ENCODE measurements at regions not wholly inside any gene's neighbourhood (a gene's known extent, or its start where the extent isn't known, plus 50 kb on each side); places are given as distances from the start of the nearest gene placed in this dataset.
"Not testable (repeated sequence)": the region's sequence is repeated elsewhere in the genome, so short reads cannot be mapped to it uniquely, and the experiment has no call there.

GRCh38 chr15:23913635-23914034 is 226.5 kb upstream of the NDN start:
- intact Hi-C loops (cut with micrococcal nuclease), result no loop called here

- intact Hi-C loops (cut with micrococcal nuclease), result no loop called here
Observed at GRCh38 chr15:23924686-23925085, 237.6 kb upstream of the NDN start.

GRCh38 chr15:23954931-23955330 is 267.8 kb upstream of the NDN start:
- intact Hi-C loops (cut with micrococcal nuclease), result no loop called here

GRCh38 chr15:23983500-23984259 is 296.6 kb upstream of the NDN start:
- intact Hi-C loops (cut with micrococcal nuclease), result no loop called here

GRCh38 chr15:23994273-23994672 is 307.2 kb upstream of the NDN start:
- intact Hi-C loops (cut with micrococcal nuclease), result no loop called here

GRCh38 chr15:23998056-23998455 is 311.0 kb upstream of the NDN start:
- intact Hi-C loops (cut with micrococcal nuclease), result no loop called here

- intact Hi-C loops (cut with micrococcal nuclease), result no loop called here
Observed at GRCh38 chr15:24008476-24008875, 321.4 kb upstream of the NDN start.

GRCh38 chr15:24017470-24017869 is 330.4 kb upstream of the NDN start:
- intact Hi-C loops (cut with micrococcal nuclease), result no loop called here

GRCh38 chr15:24039683-24040082 is 352.6 kb upstream of the NDN start:
- intact Hi-C loops (cut with micrococcal nuclease), result no loop called here

- intact Hi-C loops (cut with micrococcal nuclease), result no loop called here
Observed at GRCh38 chr15:24054547-24055245, 367.6 kb upstream of the NDN start.

GRCh38 chr15:24067733-24068501 is 380.8 kb upstream of the NDN start:
- intact Hi-C loops (cut with micrococcal nuclease), result no loop called here

- intact Hi-C loops (cut with micrococcal nuclease), result no loop called here
Observed at GRCh38 chr15:24075420-24076089, 388.4 kb upstream of the NDN start.

- intact Hi-C loops (cut with micrococcal nuclease), result no loop called here
Observed at GRCh38 chr15:24076090-24076784, 389.1 kb upstream of the NDN start.

GRCh38 chr15:24078310-24079029 is 391.4 kb upstream of the NDN start:
- intact Hi-C loops (cut with micrococcal nuclease), result no loop called here

- intact Hi-C loops (cut with micrococcal nuclease), result not testable (repeated sequence)
Observed at GRCh38 chr15:24088941-24089340, 401.8 kb upstream of the NDN start.

GRCh38 chr15:24101503-24101902 is 414.4 kb upstream of the NDN start:
- intact Hi-C loops (cut with micrococcal nuclease), result not testable (repeated sequence)

- intact Hi-C loops (cut with micrococcal nuclease), result not testable (repeated sequence)
Observed at GRCh38 chr15:24107524-24107923, 420.4 kb upstream of the NDN start.

GRCh38 chr15:24107948-24108347 is 420.8 kb upstream of the NDN start:
- intact Hi-C loops (cut with micrococcal nuclease), result not testable (repeated sequence)

- intact Hi-C loops (cut with micrococcal nuclease), result not testable (repeated sequence)
Observed at GRCh38 chr15:24108349-24108748, 421.2 kb upstream of the NDN start.

GRCh38 chr15:24139622-24140021 is 452.5 kb upstream of the NDN start:
- intact Hi-C loops (cut with micrococcal nuclease), result not testable (repeated sequence)
